ENCODE measurements at regions not wholly inside any gene's neighbourhood (a gene's known extent, or its start where the extent isn't known, plus 50 kb on each side); places are given as distances from the start of the nearest gene placed in this dataset.

GRCh38 chr20:12592756-12593155 lies 416.0 kb upstream of the SPTLC3 start:
- no peak for DNase-seq
- intact Hi-C loops (cut with DNase I): no loop called here
- Histone ChIP-seq H3K27ac (no peak overlapping the region), H3K9me3 (no peaks in the 10 kb centered on the region), H3K9ac (ENCODE audit: low read depth in 2 of 2, low read length in 2 of 2) (no peak overlapping the region), H3K27me3 (no peaks in the 10 kb centered on the region), H3K4me1 (no peaks in the 10 kb centered on the region), H3K36me3 (no peaks in the 10 kb centered on the region), H3K4me3 (no peak overlapping the region)
- no peak for TF ChIP-seq CTCF (IDR thresholded peaks at IDR 0.05)

- H3K27me3 ChIP-seq: no peaks in the 10 kb centered on the region
- no peaks in the 10 kb centered on the region for H3K9me3 ChIP-seq
- H3K36me3 ChIP-seq: no peaks in the 10 kb centered on the region
- no peak overlapping the region for H3K4me3 ChIP-seq
- H3K9ac ChIP-seq (ENCODE audit: low read depth in 2 of 2, low read length in 2 of 2): no peak overlapping the region
- DNase-seq: no peak
- no peaks in the 10 kb centered on the region for H3K4me1 ChIP-seq
- intact Hi-C loops (cut with DNase I): no loop called here
- H3K27ac ChIP-seq: no peak overlapping the region
- no peak for TF ChIP-seq CTCF (IDR thresholded peaks at IDR 0.05)
These were observed 415.4 kb upstream of the SPTLC3 start for GRCh38 chr20:12593342-12593873.

- no peaks in the 10 kb centered on the region for H3K9me3 ChIP-seq
- no peak overlapping the region for H3K4me3 ChIP-seq
- H3K27ac ChIP-seq: no peak overlapping the region
- no peaks in the 10 kb centered on the region for H3K4me1 ChIP-seq
- no peaks in the 10 kb centered on the region for H3K27me3 ChIP-seq
- no peak for DNase-seq
- H3K9ac ChIP-seq (ENCODE audit: low read depth in 2 of 2, low read length in 2 of 2): no peak overlapping the region
- H3K36me3 ChIP-seq: no peaks in the 10 kb centered on the region
- intact Hi-C loops (cut with DNase I): no loop called here
- no peak for TF ChIP-seq CTCF (IDR thresholded peaks at IDR 0.05)
These were observed 414.2 kb upstream of the SPTLC3 start for GRCh38 chr20:12594410-12595088.

GRCh38 chr20:12595841-12596240 lies 412.9 kb upstream of the SPTLC3 start:
- Histone ChIP-seq H3K9me3 (no peaks in the 10 kb centered on the region), H3K27ac (no peak overlapping the region), H3K9ac (ENCODE audit: low read depth in 2 of 2, low read length in 2 of 2) (no peak overlapping the region), H3K36me3 (no peaks in the 10 kb centered on the region), H3K4me1 (no peaks in the 10 kb centered on the region), H3K4me3 (no peak overlapping the region), H3K27me3 (no peaks in the 10 kb centered on the region)
- TF ChIP-seq CTCF (IDR thresholded peaks at IDR 0.05): no peak
- intact Hi-C loops (cut with DNase I): no loop called here
- no peak for DNase-seq

- TF ChIP-seq CTCF (IDR thresholded peaks at IDR 0.05): no peak
- intact Hi-C loops (cut with DNase I): no loop called here
These were observed 411.9 kb upstream of the SPTLC3 start for GRCh38 chr20:12596863-12597262.

More at GRCh38 chr20:12596863-12597262, 411.9 kb upstream of the SPTLC3 start:
- H3K4me3 ChIP-seq: no peak overlapping the region
- H3K9ac ChIP-seq (ENCODE audit: low read depth in 2 of 2, low read length in 2 of 2): no peak overlapping the region
- no peaks in the 10 kb centered on the region for H3K36me3 ChIP-seq
- no peaks in the 10 kb centered on the region for H3K4me1 ChIP-seq
- no peaks in the 10 kb centered on the region for H3K9me3 ChIP-seq
- H3K27me3 ChIP-seq: no peaks in the 10 kb centered on the region
- DNase-seq: no peak
- H3K27ac ChIP-seq: no peak overlapping the region
